NCI-H1092 (cell line): ENCODE measurements at regions not wholly inside any gene's neighbourhood (a gene's known extent, or its start where the extent isn't known, plus 50 kb on each side); places are given as distances from the start of the nearest gene placed in this dataset.

Experiments used
- DNase-seq: peaks from one replicate; lab custom pipeline; 2025; lab: John Stamatoyannopoulos, UW

GRCh38 chr20:48405909-48406308 is 421.9 kb downstream of the PREX1 start:
- no peak for DNase-seq

GRCh38 chr20:48404598-48404997 is 423.2 kb downstream of the PREX1 start:
- no peak for DNase-seq

GRCh38 chr20:48403167-48403761 is 424.5 kb downstream of the PREX1 start:
- no peak for DNase-seq

GRCh38 chr20:48401359-48401758 is 426.4 kb downstream of the PREX1 start:
- no peak for DNase-seq

- no peak for DNase-seq
These were observed 427.8 kb downstream of the PREX1 start for GRCh38 chr20:48400009-48400408.

GRCh38 chr20:48398506-48399449 is 429.0 kb downstream of the PREX1 start:
- no peak for DNase-seq

GRCh38 chr20:48396981-48397861 is 430.6 kb downstream of the PREX1 start:
- peak; percentile 67 for DNase-seq

- DNase-seq: no peak
These were observed 431.8 kb downstream of the PREX1 start for GRCh38 chr20:48395816-48396546.

- DNase-seq: no peak
These were observed 433.3 kb downstream of the PREX1 start for GRCh38 chr20:48394415-48395081.

GRCh38 chr20:48393737-48394314 is 434.0 kb downstream of the PREX1 start:
- DNase-seq: no peak

- no peak for DNase-seq
These were observed 434.5 kb downstream of the PREX1 start for GRCh38 chr20:48393311-48393685.

GRCh38 chr20:48392407-48393310 is 435.1 kb downstream of the PREX1 start:
- DNase-seq: no peak

GRCh38 chr20:48390981-48391380 is 436.8 kb downstream of the PREX1 start:
- no peak for DNase-seq

- DNase-seq: no peak
These were observed 440.1 kb downstream of the PREX1 start for GRCh38 chr20:48387675-48388074.

- no peak for DNase-seq
These were observed 442.3 kb downstream of the PREX1 start for GRCh38 chr20:48385527-48385926.

GRCh38 chr20:48385114-48385513 is 442.7 kb downstream of the PREX1 start:
- no peak for DNase-seq

GRCh38 chr20:48384147-48384818 is 443.5 kb downstream of the PREX1 start:
- no peak for DNase-seq

GRCh38 chr20:48383252-48383651 is 444.5 kb downstream of the PREX1 start:
- DNase-seq: no peak

- no peak for DNase-seq
These were observed 445.5 kb downstream of the PREX1 start for GRCh38 chr20:48382304-48382703.
